ENCODE measurements at regions not wholly inside any gene's neighbourhood (a gene's known extent, or its start where the extent isn't known, plus 50 kb on each side); places are given as distances from the start of the nearest gene placed in this dataset.

DNA sequence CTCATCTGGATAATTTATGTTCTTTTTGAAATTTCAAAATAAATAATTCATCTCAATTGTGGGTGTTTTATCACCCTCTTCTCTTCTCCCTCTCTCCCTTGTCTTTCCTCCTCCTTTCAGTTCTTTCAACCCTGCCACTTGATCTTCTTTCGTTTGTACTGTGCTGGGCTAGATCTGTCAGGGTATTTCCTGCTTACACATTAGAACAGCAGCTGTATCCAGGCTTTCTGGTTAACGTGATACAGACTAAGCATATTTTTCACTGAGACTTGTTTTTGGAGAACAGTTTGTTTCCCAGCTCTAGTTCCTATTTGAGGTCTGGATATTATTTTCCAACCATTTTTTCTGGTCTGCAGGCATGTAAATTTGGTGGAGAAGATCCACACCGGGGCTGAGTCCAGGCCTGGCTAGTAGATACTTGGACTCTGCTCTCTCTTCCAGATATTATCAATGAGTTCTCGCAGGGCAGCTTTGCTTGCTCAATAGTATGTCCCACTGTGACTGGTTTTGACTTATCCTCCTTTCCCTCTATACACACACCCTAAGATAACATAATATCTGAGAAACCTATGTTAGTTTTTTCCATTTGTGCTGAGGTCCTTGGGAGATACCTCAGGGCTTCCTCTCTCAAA, 1310.7 kb upstream of the TENM3 start:
- DNase-seq (ENCODE audit: low read depth), result no peak

DNA sequence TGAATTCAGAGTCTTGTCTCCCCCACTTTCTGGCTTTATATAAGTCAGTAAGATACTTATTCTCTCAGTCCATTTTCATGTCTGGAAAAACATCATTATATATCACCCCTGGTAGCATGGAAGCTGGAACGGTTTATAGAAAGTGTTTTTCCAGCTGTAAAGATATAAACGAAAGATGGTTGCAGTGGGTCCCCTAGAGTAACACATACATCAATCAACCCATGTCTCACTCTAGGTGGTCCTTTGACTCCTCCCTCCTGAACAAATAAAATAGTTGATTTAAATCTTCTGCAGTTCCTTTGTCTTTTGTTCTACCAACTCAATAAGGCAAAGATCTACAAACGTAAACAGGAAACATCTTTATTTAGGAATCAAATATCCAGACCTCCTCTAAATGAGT, 1306.1 kb upstream of the TENM3 start:
- no peak for DNase-seq (ENCODE audit: low read depth)

DNA sequence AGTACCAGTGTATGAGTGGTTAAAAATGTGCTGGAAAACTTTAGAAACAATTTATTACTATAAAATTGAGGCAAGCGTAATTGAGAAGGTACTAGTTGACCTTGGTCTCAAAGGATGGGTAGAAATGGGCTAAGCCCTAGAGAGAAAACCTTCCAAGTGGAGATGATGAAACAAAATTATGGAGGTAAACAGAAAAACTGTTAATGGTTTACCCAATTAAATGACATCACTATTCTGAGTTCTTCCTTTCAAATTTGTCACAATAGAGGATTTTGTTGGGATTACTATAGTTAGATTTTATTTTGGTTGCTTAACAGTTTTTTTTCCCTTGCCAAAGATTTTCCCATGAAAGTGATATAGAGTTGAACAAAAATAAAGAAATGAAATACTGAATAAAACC, 1302.5 kb upstream of the TENM3 start:
- DNase-seq (ENCODE audit: low read depth), result no peak

DNA sequence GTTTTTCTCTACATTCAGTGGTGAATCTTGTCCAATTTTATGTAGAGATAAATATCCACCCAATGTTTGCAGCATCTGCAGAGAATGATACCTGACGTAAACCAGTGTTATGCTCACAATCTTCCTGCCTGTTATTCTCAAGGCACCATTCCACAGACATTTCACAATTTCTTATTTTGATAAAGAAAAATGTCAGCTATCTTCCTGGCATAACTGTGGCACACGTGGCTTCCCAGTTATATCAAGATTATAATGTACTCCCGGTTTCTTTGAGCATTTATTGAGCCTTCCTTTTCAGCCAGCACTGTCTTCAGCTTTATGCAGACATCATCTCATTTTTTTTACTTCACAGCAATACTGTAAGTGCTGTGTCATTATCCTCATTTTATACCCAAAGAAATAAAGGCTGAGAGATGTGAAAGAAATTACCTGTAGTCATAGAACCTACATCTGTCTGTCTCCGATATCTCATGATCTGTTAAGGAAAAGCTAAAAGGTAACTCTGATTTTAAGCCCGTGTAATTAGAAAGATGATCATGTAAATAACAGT, 1300.8 kb upstream of the TENM3 start:
- no peak for DNase-seq (ENCODE audit: low read depth)

DNA sequence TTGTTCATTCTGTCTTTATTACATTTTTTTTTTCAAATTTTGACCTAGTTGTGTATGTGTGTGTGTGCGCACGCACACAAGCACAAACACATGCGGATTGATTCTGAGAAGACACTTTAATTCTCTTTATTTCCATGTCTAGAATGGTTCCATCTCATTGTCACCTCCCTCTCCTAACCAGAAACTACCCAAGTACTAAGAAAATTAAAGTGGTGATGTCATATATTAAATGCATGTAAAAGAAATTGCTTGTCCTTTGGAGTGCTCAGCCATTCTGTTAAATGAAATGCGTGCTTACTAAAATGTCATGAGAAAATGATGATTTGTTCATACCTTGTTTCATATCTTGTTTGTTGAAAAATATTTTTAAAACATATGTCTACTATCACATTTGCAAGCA, 1297.0 kb upstream of the TENM3 start:
- DNase-seq (ENCODE audit: low read depth), result no peak

DNA sequence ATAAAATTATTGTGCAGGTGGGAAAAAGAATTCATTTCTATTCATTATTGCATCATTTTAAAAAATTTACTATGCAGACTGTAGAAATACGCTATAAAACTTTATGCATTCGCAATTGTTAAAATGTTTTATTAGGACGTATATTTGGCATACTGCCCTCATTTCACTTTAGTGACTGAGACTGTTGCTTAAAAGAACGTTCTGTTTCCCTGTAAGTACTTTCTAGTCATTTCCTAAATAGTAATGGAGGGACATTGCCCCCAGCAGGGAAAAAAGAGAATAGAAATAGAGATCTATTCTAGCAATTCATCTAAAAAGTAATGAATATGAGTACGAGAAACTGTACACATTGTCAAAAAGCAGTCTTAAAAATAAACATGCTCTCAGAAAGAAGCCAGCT, 1295.8 kb upstream of the TENM3 start:
- no peak for DNase-seq (ENCODE audit: low read depth)

DNA sequence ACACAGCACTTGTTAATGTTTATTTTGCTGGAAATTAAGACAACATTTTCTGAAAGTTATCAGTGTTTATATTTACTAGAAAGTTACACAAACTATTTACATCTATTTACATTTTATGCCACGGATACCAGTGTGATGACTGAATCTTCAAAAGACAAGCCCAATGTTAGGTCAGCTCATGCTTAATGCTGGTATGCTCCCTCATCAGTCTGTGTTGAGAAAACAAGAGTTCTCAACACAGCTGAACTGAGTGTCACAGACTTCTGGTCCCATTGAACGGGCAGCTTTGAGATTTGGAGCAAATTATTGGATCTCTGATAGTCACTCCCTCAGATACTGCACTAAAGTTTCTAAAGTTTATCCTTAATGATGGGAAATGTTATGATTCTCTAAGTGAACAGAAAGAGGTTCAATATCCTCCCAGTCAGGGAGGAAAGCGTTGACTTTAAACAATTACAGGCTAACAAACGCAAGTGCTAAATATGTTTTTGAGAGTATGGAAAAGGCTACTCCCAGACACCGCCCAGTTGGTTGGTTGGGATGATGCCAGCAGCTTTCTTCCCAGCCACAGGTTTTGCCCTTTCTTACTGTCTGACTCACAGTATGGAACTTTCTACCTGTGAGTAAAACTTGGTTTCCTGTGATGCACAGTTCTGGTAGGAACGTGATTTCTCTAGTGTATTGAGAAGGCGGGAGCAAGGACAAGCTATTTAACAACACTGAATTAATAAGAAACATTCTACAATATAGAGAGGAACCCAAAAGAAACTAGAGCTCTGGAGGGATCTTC, 1293.6 kb upstream of the TENM3 start:
- no peak for DNase-seq (ENCODE audit: low read depth)

DNA sequence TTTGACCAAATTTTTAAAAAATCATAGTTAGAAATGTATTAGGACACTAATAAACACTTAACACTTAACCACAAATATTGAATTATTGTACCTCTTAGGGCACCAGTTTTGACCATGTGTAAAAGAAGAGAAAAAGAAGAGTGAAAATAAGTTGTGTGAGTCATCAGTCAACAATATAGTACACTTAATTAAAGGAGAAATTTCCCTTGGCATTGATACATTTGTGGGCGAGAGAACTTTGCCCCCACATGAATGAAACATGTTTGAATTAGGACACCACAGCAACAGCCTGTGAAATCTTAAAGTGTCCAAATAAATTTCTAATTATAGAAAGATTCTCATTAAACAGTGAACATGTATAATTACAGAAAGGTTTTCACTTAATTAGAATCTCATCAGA, 1292.8 kb upstream of the TENM3 start:
- no peak for DNase-seq (ENCODE audit: low read depth)

DNA sequence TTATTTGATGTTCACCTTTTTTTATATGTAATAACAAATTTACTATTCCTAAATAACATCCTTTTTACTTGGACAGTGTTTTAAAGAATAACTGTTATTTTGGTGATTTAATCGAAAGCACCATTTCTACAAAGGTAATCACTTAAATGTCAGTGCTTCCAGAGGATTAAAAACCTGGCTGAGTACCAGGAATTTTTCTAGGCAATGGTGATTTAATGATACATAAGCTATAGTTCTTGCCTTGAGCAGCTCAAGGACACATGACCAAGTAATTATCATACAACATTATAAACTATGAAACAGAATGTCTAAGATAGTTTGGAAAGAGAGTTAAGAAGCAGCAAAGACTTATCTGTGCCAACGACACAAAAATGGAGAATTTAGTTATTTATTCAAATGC, 1291.9 kb upstream of the TENM3 start:
- no peak for DNase-seq (ENCODE audit: low read depth)

DNA sequence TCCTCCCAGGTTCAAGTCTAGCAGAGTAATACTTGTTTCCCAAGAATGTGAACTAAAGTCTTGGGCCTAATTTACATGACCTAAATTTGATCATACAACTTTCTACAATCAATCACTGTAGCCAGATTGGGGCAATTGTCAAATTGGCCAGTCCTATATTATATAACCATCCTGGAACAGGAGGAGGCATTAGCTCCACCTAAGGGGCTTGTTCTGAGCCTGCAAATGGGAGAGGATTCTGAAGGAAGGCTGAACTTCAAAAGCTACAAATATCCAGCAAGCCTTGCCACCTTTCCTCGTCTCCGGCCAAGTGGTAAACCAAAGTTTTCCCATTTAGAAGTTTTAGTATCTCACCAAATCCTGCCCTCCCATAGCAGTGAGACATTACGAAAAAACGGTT, 1289.6 kb upstream of the TENM3 start:
- no peak for DNase-seq (ENCODE audit: low read depth)

DNA sequence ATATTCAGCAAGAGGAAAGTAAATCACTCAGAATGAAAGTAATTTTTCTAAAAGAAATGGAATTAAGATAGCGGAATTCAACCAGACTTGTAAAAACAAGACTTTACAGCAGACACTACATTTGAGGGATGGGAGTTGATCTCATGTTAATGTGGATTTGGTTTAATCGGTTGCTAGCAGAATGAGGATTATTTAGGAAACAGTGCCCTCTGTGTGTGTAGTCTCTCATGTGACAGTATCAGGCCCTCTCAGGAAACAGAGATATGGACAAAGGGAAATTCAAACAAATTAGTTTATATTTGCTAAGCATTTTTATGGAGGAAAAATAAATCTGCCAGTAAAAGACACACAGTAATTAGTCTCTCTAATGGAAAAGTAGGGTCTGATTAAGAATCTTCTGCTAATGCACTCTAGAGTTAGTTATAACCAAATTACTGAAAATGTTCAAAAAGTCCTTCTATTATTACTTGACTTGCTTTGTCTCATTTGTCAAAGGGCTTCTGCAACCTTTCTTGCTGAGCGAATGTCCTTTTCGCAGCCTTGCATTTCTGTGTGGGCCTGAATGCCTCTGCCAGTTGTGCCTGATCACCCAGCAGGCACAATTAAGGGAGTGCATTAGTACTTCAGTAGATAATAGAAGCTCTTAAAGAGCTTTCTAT, 1282.3 kb upstream of the TENM3 start:
- DNase-seq (ENCODE audit: low read depth), result no peak

DNA sequence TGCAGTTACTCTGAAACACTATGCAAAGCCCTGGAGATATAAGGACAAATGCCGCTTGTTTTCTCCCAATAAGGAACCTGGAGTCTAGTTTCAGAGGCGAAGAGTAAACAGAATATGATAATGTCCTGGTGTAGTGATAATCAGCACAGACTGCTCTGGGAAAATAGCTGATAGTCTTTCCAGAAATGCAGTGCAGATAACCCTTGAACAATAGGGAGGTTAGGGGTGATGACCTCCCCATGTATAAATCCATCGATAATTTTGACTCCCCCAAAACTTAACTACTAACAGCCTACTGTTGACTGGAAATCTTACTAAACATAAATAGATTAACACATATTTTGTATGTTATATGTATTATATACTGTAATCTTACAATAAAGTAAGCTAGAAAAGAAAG, 1280.9 kb upstream of the TENM3 start:
- DNase-seq (ENCODE audit: low read depth), result no peak

DNA sequence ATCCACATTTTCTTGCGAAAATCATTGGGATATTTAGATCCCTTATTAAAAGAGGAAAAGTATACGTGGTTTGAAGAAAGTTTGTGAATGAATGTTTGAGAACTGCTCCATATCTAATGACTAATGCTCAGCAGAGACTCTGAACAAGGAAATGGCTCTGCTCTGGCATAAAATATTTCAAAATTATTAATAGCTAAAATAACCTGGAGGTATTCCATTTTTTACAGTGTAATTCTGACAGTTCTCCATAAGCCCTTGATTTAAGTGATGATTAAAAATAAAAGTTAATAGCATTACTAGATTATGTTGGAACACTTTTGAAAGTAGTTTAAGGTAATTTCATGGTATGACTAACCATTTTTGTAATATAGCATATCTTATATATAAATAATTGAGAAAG, 1276.9 kb upstream of the TENM3 start:
- no peak for DNase-seq (ENCODE audit: low read depth)

DNA sequence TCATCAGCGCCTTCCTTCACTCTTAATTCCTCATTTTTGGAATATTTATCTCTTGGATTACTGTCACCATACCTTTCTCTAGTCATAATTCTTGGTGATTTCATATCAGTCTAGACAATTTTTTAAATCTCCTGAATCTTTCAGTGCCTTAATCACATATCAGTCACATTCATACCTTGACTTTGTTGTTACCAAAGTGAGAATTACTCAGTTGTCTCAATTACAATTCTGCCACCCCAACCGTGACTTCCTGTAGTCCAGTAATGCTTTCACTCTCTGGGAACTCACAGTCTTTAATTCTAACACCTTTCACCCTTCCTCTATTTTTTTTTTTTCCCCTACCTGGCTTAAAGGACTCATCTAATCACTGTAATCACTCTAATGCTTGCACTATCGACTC, 1275.3 kb upstream of the TENM3 start:
- no peak for DNase-seq (ENCODE audit: low read depth)

DNA sequence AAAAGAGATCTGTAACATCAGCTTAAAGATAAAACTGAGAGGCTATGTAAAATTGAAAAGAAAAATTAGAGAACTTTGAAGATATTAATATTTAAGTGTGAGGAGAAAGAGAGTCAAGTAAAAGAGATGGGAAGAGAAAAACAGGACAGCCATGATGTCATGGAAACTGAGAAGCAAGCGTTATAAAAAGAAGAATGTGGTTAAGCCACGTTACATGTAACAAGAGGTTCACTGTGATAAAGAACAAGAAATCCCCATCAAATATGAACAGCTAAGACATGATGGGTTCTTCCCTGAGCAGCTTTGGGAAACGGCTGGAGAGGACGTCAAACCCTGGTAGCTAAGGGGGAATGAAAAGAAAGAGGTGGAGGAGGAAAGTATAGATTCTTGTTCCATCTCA, 1269.3 kb upstream of the TENM3 start:
- no peak for DNase-seq (ENCODE audit: low read depth)

DNA sequence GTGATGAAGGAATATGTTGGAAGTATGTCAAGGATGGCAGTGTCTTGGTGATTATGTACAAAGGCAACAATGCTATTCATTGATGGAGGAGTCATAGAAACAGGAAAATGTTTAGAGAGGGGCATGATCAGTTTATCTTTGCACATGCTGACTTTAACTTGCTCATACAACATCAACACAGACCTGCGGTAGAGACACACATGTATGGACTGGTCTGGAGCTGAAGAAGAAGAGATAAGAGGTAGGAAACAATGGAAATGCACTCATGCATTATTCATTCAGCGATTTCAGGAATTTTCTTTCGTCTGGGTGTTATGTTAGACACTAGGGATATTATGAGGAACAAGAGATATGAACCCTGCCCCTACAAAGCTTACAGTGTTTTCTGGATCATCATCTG, 1252.3 kb upstream of the TENM3 start:
- DNase-seq (ENCODE audit: low read depth), result no peak

DNA sequence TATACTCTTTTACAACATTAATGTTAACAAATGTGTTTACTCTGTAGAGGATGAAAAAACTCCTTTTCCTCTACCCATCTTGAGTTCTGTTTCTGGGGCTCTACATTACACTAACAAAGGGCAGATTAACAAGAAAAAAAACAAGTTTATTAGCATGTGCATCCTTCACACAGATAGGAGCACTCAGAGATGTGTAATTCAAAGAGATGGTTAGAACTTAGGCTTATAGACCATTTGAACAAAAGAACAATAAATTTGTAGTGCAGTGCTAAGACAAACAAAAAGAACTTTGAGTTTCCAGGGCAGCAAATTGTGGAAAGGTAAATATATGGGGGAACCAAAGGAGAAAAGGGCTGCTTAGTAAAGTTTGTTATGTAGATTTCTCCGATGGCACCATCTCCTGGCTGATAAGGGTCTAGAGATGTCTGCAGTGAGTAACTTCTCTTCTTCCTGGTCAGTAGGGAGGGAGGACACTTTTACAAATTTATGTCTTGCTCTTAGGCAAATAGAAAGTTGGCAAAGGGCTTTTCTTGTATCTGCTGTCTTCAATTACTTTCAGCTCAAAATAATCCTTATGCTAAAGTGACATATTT, 1249.9 kb upstream of the TENM3 start:
- DNase-seq (ENCODE audit: low read depth), result no peak

DNA sequence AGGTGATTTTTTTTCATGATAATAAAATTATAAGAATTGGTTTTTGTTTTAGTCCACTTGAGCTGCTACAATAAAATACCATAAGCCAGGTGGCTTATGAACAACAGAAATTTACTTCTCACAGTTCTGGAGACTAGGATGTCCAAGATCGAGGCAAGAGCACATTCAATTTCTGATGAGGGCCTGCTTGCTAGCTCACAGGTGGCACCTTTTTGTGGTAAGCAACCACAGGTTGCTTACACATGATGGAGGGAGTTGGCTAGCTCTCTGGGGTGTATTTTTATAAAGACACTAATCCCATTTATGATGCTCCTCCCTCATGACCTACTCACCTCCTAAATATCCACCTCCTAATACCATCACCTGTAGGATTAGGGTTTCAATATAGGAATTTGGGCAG, 1248.5 kb upstream of the TENM3 start:
- no peak for DNase-seq (ENCODE audit: low read depth)

DNA sequence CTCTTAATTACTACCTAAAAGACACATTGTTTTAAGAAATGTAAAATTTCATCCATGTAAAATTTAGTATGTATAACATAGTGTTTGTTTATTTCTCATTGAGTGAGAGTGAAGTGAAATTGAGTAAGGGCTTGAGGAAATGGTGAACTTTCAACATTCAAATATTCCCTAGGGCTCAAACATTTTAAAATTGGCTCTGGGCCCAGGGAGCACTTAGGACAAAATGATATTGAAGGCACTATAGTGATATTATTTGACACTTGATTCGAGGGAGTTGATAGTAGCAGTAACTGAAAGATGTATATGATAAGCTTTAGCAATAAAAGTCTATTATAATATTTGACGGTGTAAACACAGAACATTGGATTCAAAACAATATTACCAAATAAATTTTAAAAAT, 1244.0 kb upstream of the TENM3 start:
- no peak for DNase-seq (ENCODE audit: low read depth)

DNA sequence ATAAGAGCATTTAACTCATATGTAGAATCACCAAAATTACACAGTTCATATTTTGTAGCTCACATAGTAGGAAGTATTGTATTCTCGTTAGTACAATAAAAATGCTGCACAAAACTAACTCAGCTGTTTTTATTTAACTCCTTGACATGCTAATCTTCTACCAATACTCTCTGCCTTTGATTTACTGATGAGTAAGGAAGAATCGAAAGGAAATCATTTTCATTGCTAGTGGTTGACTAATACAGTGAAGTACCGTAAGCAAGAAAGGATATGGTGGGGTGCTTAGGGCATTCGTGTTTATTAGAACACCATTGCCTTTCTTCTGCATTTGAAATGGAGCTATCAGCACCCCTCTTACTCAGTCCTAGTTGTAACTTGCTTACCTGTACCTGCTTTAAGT, 1239.1 kb upstream of the TENM3 start:
- DNase-seq (ENCODE audit: low read depth), result no peak

DNA sequence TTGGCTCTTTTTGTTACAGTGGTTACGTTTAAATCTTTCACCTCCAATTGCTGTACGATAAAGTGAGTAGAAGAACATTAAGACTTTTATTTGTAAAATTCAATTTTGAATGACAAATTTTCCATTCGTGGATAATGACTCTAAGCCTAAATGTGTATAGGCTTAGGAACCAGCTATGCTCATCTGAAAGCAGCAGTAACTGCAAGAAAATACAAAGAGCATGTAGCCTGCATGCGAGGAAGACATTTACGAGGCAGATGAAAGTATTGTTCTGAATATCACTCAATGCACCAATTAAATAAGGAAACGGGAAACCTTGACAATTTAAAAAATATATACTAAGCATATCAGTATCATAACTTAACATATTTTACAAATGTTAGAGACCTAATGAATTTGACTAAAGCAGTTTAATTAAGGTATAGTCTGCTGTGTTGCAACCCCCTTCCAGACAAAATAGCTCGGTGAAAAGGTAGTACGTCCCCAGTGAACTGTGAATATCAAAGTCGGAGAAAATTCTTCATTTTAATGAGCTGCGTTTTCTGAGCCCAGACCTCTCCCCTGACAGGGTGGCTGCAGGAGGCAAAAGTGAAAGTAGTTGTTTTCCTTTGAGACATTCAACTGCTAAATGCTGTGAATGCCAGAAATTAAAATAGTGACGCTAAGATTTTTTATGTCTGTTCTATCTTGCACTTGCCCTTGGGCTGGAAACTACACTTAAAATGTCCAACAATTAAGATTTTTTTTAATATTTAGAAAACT, 1236.5 kb upstream of the TENM3 start:
- DNase-seq (ENCODE audit: low read depth), result no peak

DNA sequence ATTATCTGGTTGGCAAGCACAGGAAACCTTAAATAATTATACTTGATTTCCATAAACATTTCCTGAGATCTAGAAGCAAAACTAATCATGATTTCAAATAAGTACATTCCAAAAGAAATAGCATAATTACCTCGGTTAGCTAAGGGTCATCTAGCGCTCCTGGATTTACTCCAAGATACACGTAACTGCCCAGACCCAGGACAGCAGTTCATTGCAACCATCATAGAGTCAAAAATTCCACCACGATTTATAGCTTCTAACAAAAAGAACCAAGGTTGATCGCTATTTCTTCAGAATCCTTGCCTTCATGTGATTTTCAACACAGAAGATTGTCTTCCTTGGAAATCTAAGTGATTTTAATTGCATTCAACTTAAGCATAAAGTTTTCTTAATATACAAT, 1235.5 kb upstream of the TENM3 start:
- no peak for DNase-seq (ENCODE audit: low read depth)

All from GM04504 (cell line).